ENCODE measurements at regions not wholly inside any gene's neighbourhood (a gene's known extent, or its start where the extent isn't known, plus 50 kb on each side); places are given as distances from the start of the nearest gene placed in this dataset.
"Not testable (repeated sequence)": the region's sequence is repeated elsewhere in the genome, so short reads cannot be mapped to it uniquely, and the experiment has no call there.

DNA sequence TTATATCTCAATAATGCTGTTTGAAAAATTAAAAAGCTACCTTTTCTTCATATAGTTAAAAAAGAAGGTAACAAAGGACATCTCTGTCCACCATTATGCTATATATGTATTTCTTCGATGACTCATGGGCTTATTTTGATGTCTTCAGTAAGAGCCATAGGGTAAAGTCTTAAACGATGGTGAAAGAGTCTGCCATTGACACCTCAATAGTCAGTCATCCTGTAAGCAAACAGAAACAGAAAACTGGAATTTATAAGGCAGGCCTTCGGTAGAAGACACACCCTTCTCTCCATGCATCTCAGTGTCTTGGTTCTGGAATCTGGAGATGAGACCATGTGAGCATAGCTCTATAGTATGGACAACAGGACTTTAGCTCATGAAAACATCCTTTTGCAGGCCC, 87.0 kb upstream of the ZNF462 start:
- TF ChIP-seq, protein P1, sequence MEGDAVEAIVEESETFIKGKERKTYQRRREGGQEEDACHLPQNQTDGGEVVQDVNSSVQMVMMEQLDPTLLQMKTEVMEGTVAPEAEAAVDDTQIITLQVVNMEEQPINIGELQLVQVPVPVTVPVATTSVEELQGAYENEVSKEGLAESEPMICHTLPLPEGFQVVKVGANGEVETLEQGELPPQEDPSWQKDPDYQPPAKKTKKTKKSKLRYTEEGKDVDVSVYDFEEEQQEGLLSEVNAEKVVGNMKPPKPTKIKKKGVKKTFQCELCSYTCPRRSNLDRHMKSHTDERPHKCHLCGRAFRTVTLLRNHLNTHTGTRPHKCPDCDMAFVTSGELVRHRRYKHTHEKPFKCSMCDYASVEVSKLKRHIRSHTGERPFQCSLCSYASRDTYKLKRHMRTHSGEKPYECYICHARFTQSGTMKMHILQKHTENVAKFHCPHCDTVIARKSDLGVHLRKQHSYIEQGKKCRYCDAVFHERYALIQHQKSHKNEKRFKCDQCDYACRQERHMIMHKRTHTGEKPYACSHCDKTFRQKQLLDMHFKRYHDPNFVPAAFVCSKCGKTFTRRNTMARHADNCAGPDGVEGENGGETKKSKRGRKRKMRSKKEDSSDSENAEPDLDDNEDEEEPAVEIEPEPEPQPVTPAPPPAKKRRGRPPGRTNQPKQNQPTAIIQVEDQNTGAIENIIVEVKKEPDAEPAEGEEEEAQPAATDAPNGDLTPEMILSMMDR (IDR thresholded peaks at IDR 0.05): no peak
- H3K9ac ChIP-seq: no peak overlapping the region
- no peak overlapping the region for H2AFZ ChIP-seq
- H3K4me3 ChIP-seq (ENCODE audit: low read depth, low read length): no peak overlapping the region
- H3K27ac ChIP-seq: no peak overlapping the region
- no peak overlapping the region for H3K4me2 ChIP-seq (ENCODE audit: low read length)
- no peaks in the 10 kb centered on the region for H3K9me3 ChIP-seq (ENCODE audit: control insufficient read depth, low read length)
- H3K36me3 ChIP-seq (ENCODE audit: control insufficient read depth, insufficient read depth, low read length): no peaks in the 10 kb centered on the region
- H3K79me2 ChIP-seq: no peaks in the 10 kb centered on the region
- H3K4me1 ChIP-seq: no peaks in the 10 kb centered on the region
- no peaks in the 10 kb centered on the region for H3K27me3 ChIP-seq (ENCODE audit: control insufficient read depth, insufficient read depth, low read length)

DNA sequence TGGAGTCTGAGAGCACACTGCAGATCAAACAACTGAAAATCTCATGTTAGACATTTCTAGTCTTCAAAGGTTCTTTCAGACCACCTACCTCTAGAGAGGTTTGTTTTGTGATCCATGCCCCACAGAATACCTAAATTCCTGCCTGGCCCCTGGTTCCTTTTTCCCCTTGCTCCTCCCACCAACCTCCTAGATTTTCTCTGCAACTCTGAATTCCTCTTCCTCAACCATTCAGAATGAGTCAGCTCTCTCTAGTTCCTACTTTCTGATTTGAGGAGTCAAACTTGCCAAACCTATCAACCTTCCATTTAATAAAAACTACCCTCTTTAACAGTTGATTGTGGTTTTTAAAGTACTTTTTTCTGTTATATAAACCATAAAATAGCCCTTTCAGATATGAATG, 83.2 kb upstream of the ZNF462 start:
- Histone ChIP-seq H3K79me2 (no peaks in the 10 kb centered on the region), H3K27me3 (ENCODE audit: control insufficient read depth, insufficient read depth, low read length) (no peaks in the 10 kb centered on the region)
- TF ChIP-seq, protein P1 (IDR thresholded peaks at IDR 0.05): no peak

DNA sequence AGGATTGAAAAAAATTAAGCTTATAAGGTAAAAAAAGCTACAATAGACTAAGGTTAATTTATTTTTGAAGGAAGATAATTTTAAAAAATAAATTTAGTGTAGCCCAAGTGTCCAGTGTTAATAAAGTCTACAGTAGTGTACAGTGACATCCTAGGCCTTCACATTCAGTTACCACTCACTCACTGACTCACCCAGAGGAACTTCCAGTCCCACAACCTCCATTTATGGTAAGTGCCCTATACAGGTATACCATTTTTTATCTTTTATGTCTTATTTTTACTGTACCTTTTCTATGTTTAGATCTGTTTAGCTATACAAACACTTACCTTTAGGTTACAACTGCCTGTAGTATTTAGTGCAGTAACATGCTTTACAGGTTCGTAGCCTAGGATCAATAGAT, 79.8 kb upstream of the ZNF462 start:
- no peaks in the 10 kb centered on the region for H3K27me3 ChIP-seq (ENCODE audit: control insufficient read depth, insufficient read depth, low read length)
- H3K4me2 ChIP-seq (ENCODE audit: low read length): no peak overlapping the region
- H3K4me3 ChIP-seq (ENCODE audit: low read depth, low read length): no peak overlapping the region
- no peaks in the 10 kb centered on the region for H3K9me3 ChIP-seq (ENCODE audit: control insufficient read depth, low read length)
- H3K36me3 ChIP-seq (ENCODE audit: control insufficient read depth, insufficient read depth, low read length): no peaks in the 10 kb centered on the region
- no peaks in the 10 kb centered on the region for H3K4me1 ChIP-seq
- H3K27ac ChIP-seq: no peak overlapping the region
- H2AFZ ChIP-seq: no peak overlapping the region
- TF ChIP-seq, protein P1 (IDR thresholded peaks at IDR 0.05): no peak
- no peaks in the 10 kb centered on the region for H3K79me2 ChIP-seq
- H3K9ac ChIP-seq: no peak overlapping the region

More for the DNA sequence above, 83.2 kb upstream of the ZNF462 start:
- no peaks in the 10 kb centered on the region for H3K4me1 ChIP-seq
- no peaks in the 10 kb centered on the region for H3K36me3 ChIP-seq (ENCODE audit: control insufficient read depth, insufficient read depth, low read length)
- H2AFZ ChIP-seq: no peak overlapping the region
- no peak overlapping the region for H3K4me3 ChIP-seq (ENCODE audit: low read depth, low read length)
- no peak overlapping the region for H3K27ac ChIP-seq
- no peak overlapping the region for H3K9ac ChIP-seq
- no peaks in the 10 kb centered on the region for H3K9me3 ChIP-seq (ENCODE audit: control insufficient read depth, low read length)
- no peak overlapping the region for H3K4me2 ChIP-seq (ENCODE audit: low read length)

DNA sequence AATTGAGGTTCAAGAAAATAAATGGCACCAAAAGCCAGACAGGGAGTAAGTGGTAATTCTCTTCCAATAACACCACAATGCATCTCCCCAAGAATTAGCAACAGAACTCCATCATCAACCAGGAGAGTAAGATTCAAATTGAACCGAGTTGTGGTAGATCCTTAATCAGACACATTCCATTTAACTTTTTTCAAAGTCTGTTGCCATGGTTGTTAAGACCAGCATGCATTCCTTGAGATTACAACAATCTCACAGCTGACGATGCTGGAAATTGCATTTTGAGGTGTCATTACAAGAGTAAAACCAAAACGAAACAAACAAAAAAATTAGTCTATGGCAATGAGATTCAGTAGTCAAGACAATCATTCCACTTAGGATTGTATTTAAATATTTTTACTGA, 78.9 kb upstream of the ZNF462 start:
- TF ChIP-seq, protein P1 (IDR thresholded peaks at IDR 0.05): no peak
- H3K9me3 ChIP-seq (ENCODE audit: control insufficient read depth, low read length): no peaks in the 10 kb centered on the region
- H3K27ac ChIP-seq: no peak overlapping the region
- H3K4me1 ChIP-seq: no peaks in the 10 kb centered on the region
- H3K79me2 ChIP-seq: no peaks in the 10 kb centered on the region
- H3K4me3 ChIP-seq (ENCODE audit: low read depth, low read length): no peak overlapping the region
- no peak overlapping the region for H2AFZ ChIP-seq
- H3K9ac ChIP-seq: no peak overlapping the region
- H3K4me2 ChIP-seq (ENCODE audit: low read length): no peak overlapping the region
- H3K36me3 ChIP-seq (ENCODE audit: control insufficient read depth, insufficient read depth, low read length): no peaks in the 10 kb centered on the region
- no peaks in the 10 kb centered on the region for H3K27me3 ChIP-seq (ENCODE audit: control insufficient read depth, insufficient read depth, low read length)

DNA sequence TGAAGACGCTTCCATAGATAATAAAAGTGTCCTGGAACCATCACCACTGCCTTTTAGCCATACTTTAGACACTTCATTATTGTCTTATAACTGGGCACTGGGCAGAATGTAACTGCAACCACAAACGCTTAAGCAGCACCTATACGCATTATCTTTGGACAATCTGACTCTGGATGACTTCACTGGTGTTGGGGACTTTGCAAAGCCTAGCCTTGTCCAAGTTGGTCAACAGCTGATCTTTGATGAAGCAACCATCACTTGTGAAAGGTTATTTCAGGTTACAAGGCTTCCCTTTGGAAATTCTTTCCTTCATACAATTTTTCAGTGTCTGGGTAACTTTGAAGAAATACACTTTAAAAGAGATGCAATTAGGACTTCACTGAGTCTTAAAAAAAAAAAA, 77.8 kb upstream of the ZNF462 start:
- H3K4me2 ChIP-seq (ENCODE audit: low read length): no peak overlapping the region
- TF ChIP-seq, protein P1 (IDR thresholded peaks at IDR 0.05): no peak
- H3K4me3 ChIP-seq (ENCODE audit: low read depth, low read length): no peak overlapping the region
- H3K9me3 ChIP-seq (ENCODE audit: control insufficient read depth, low read length): no peaks in the 10 kb centered on the region
- no peak overlapping the region for H2AFZ ChIP-seq
- no peaks in the 10 kb centered on the region for H3K79me2 ChIP-seq
- no peaks in the 10 kb centered on the region for H3K27me3 ChIP-seq (ENCODE audit: control insufficient read depth, insufficient read depth, low read length)
- no peaks in the 10 kb centered on the region for H3K4me1 ChIP-seq
- no peak overlapping the region for H3K27ac ChIP-seq
- H3K36me3 ChIP-seq (ENCODE audit: control insufficient read depth, insufficient read depth, low read length): no peaks in the 10 kb centered on the region
- H3K9ac ChIP-seq: no peak overlapping the region

DNA sequence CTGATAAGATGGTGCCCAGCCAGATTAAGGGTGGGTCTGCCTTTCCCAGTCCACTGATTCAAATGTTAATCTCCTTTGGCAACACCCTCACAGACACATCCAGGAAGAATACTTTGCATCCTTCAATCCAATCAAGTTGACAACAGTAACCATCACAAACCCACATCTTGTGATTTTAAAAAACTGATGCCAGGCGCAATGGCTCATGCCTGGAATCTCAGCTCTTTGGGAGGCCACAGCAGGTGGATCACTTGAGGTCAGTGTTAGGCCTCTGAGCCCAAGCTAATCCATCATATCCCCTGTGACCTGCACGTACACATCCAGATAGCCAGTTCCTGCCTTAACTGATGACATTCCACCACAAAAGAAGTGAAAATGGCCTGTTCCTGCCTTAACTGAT, 74.9 kb upstream of the ZNF462 start:
- H3K27me3 ChIP-seq (ENCODE audit: control insufficient read depth, insufficient read depth, low read length); H3K4me2 ChIP-seq (ENCODE audit: low read length); H3K9me3 ChIP-seq (ENCODE audit: control insufficient read depth, low read length); H3K79me2 ChIP-seq; H3K36me3 ChIP-seq (ENCODE audit: control insufficient read depth, insufficient read depth, low read length); H3K4me3 ChIP-seq (ENCODE audit: low read depth, low read length); H3K27ac ChIP-seq; H2AFZ ChIP-seq; H3K9ac ChIP-seq; H3K4me1 ChIP-seq: not testable (repeated sequence)

Data from parathyroid adenoma (tissue), 2 donors.